Osteoblast (primary cell): ENCODE measurements at regions not wholly inside any gene's neighbourhood (a gene's known extent, or its start where the extent isn't known, plus 50 kb on each side); places are given as distances from the start of the nearest gene placed in this dataset.

Source experiments
- DNase-seq: peaks from one replicate; pipeline ENCODE4 v3.0.0; 2011; ENCODE audit warnings: low spot score, mixed read lengths; ENCODE audit not compliant: insufficient read length; ENCODE audit errors: missing footprints
- H2AFZ ChIP-seq: 2 replicates; pipeline ENCODE4 v1.6.0; 2011; ENCODE audit warnings: mild to moderate bottlenecking, low read length
- H3K27ac ChIP-seq: 2 replicates; pipeline ENCODE4 v1.5.1; 2011; ENCODE audit warnings: mild to moderate bottlenecking, low read depth, low read length, moderate library complexity
- H3K27me3 ChIP-seq: 2 replicates; pipeline ENCODE4 v1.6.0; 2012; ENCODE audit warnings: mild to moderate bottlenecking, control low read depth, inconsistent platforms, low read length, moderate library complexity; ENCODE audit not compliant: insufficient read depth
- H3K36me3 ChIP-seq: 2 replicates; pipeline ENCODE4 v1.5.1; 2011; ENCODE audit warnings: mild to moderate bottlenecking, low read length, control low read depth, moderate library complexity; ENCODE audit not compliant: insufficient read depth
- H3K4me1 ChIP-seq: 2 replicates; pipeline ENCODE4 v1.5.1; 2011; ENCODE audit warnings: mild to moderate bottlenecking, low read length, control low read depth, moderate library complexity; ENCODE audit not compliant: insufficient read depth
- H3K4me2 ChIP-seq: 2 replicates; pipeline ENCODE4 v1.6.0; 2011; ENCODE audit warnings: mild to moderate bottlenecking, low read length; ENCODE audit not compliant: insufficient read depth
- H3K4me3 ChIP-seq: fragments of 200-600 bp; sonication (generic); 3 replicates; pipeline ENCODE4 v1.5.1; 2012; ENCODE audit warnings: mild to moderate bottlenecking, low read length, inconsistent platforms; ENCODE audit not compliant: insufficient read depth
- H3K79me2 ChIP-seq: 2 replicates; pipeline ENCODE4 v1.6.0; 2012; ENCODE audit warnings: mild to moderate bottlenecking, low read length, control low read depth, inconsistent platforms; ENCODE audit not compliant: insufficient read depth
- H3K9me3 ChIP-seq: 2 replicates; pipeline ENCODE4 v1.5.1; 2011; ENCODE audit warnings: low read depth, low read length, control low read depth
- H4K20me1 ChIP-seq: 2 replicates; pipeline ENCODE4 v1.6.0; 2012; ENCODE audit warnings: mild to moderate bottlenecking, low read length, control low read depth; ENCODE audit not compliant: insufficient read depth
- CTCF ChIP-seq: IDR thresholded peaks from 2 replicates; pipeline ENCODE4 v1.5.1; 2011; ENCODE audit warnings: mild to moderate bottlenecking, low read depth, low read length, moderate library complexity; ENCODE audit errors: extremely low read depth

GRCh38 chr22:48574776-48575617, 1252.7 kb downstream of the BRD1 start:
- H4K20me1 ChIP-seq, result no peaks in the 10 kb centered on the region
- H3K9me3 ChIP-seq, result no peaks in the 10 kb centered on the region
- H3K36me3 ChIP-seq, result no peaks in the 10 kb centered on the region
- no peak overlapping the region for H3K27ac ChIP-seq
- no peak for TF ChIP-seq CTCF
- no peaks in the 10 kb centered on the region for H3K79me2 ChIP-seq
- no peak overlapping the region for H3K4me3 ChIP-seq
- no peak overlapping the region for H2AFZ ChIP-seq
- no peaks in the 10 kb centered on the region for H3K4me1 ChIP-seq
- no peaks in the 10 kb centered on the region for H3K27me3 ChIP-seq
- peak; percentile 94 for DNase-seq
- H3K4me2 ChIP-seq, result no peak overlapping the region

- Histone ChIP-seq H3K36me3 (no peaks in the 10 kb centered on the region), H3K4me3 (no peak overlapping the region), H3K4me2 (no peak overlapping the region), H2AFZ (no peak overlapping the region), H3K27me3 (no peaks in the 10 kb centered on the region), H3K27ac (no peak overlapping the region), H3K79me2 (no peaks in the 10 kb centered on the region), H3K4me1 (no peaks in the 10 kb centered on the region), H4K20me1 (no peaks in the 10 kb centered on the region), H3K9me3 (no peaks in the 10 kb centered on the region)
- no peak for TF ChIP-seq CTCF
- no peak for DNase-seq
These were observed 1253.9 kb downstream of the BRD1 start for GRCh38 chr22:48573766-48574165.

GRCh38 chr22:48572951-48573350, 1254.7 kb downstream of the BRD1 start:
- Histone ChIP-seq H3K4me2 (no peak overlapping the region), H3K4me1 (no peaks in the 10 kb centered on the region), H3K4me3 (no peak overlapping the region), H2AFZ (no peak overlapping the region), H3K27me3 (no peaks in the 10 kb centered on the region), H3K9me3 (no peaks in the 10 kb centered on the region), H3K79me2 (no peaks in the 10 kb centered on the region), H3K27ac (no peak overlapping the region), H4K20me1 (no peaks in the 10 kb centered on the region), H3K36me3 (no peaks in the 10 kb centered on the region)
- TF ChIP-seq CTCF, result no peak
- no peak for DNase-seq

GRCh38 chr22:48570912-48571311, 1256.8 kb downstream of the BRD1 start:
- H3K4me2 ChIP-seq, result no peak overlapping the region

More at GRCh38 chr22:48570912-48571311, 1256.8 kb downstream of the BRD1 start:
- Histone ChIP-seq H3K27me3 (no peaks in the 10 kb centered on the region), H3K36me3 (no peaks in the 10 kb centered on the region), H3K4me1 (no peaks in the 10 kb centered on the region), H3K4me3 (no peak overlapping the region), H2AFZ (no peak overlapping the region), H3K9me3 (no peaks in the 10 kb centered on the region), H3K27ac (no peak overlapping the region), H3K79me2 (no peaks in the 10 kb centered on the region), H4K20me1 (no peaks in the 10 kb centered on the region)
- DNase-seq, result no peak
- TF ChIP-seq CTCF, result no peak
